Lung (tissue), 11 donors: ENCODE measurements at regions not wholly inside any gene's neighbourhood (a gene's known extent, or its start where the extent isn't known, plus 50 kb on each side); places are given as distances from the start of the nearest gene placed in this dataset.

ENCODE experiments used
- ATAC-seq: fragments of 200-7000 bp; cut with Tn5 transposase; one replicate; pipeline ENCODE4 v1.9.1; 2020; ENCODE audit warnings: moderate number of reproducible peaks; ENCODE audit not compliant: insufficient read depth, low FRiP score
- DNase-seq, 3 donors: peaks; one replicate each; pipeline ENCODE4 v3.0.0-alpha.2; 2013 to 2017
- H3K27ac ChIP-seq, 2 donors: one replicate each; pipeline ENCODE4 v1.5.1; 2013; ENCODE audit warnings: mild to moderate bottlenecking in 2 of 2, moderate library complexity in 2 of 2, control low read depth in 1 of 2, inconsistent platforms in 1 of 2, low read depth in 1 of 2, low read length in 1 of 2
- H3K27me3 ChIP-seq, 3 donors: one replicate each; pipeline ENCODE4 v1.5.1; 2013; ENCODE audit warnings: low read length in 2 of 3; ENCODE audit not compliant: control insufficient read depth in 3 of 3, insufficient read depth in 3 of 3
- H3K36me3 ChIP-seq, 4 donors: one replicate each; pipeline ENCODE4 v1.5.1; 2013; ENCODE audit warnings: low read length in 4 of 4, mild to moderate bottlenecking in 1 of 4, moderate library complexity in 1 of 4; ENCODE audit not compliant: control insufficient read depth in 4 of 4, insufficient read depth in 4 of 4
- H3K4me1 ChIP-seq, 5 donors: one replicate each; pipeline ENCODE4 v1.5.1; 2013; ENCODE audit warnings: low read length in 5 of 5, mild to moderate bottlenecking in 2 of 5, moderate library complexity in 1 of 5; ENCODE audit not compliant: control insufficient read depth in 5 of 5, insufficient read depth in 5 of 5
- H3K4me3 ChIP-seq: one replicate; pipeline ENCODE4 v1.5.1; 2013; ENCODE audit warnings: mild to moderate bottlenecking, control low read depth, moderate library complexity
- H3K9ac ChIP-seq, 2 donors: one replicate each; pipeline ENCODE4 v1.5.1; 2013; ENCODE audit warnings: low read length in 2 of 2, control low read depth in 1 of 2; ENCODE audit not compliant: insufficient read depth in 1 of 2
- H3K9me3 ChIP-seq, 4 donors: one replicate each; pipeline ENCODE4 v1.5.1; 2013; ENCODE audit warnings: low read length in 3 of 4, mild to moderate bottlenecking in 1 of 4, moderate library complexity in 1 of 4; ENCODE audit not compliant: control insufficient read depth in 4 of 4, insufficient read depth in 3 of 4
- CTCF ChIP-seq: IDR thresholded peaks from 2 replicates; pipeline ENCODE4 v1.5.1; 2012; ENCODE audit warnings: mild to moderate bottlenecking; ENCODE audit errors: control extremely low read depth, extremely low read depth
- WGBS, 2 donors: extraction: QIAGEN DNeasy Blood & Tissue Kit; methylation state at CpG; one replicate each; pipeline ENCODE4 v1.1.7; 2013; 5-methylcytosine and 5-hydroxymethylcytosine counted together
- donor health status: control.
- donor health status: control.
- donor health status: Bipolar disorder and iron deficiency.
- donor health status: healthy.
- donor health status: DM: yes; HTN: yes; CAD: no.

GRCh38 chr15:70301396-70301795 is 203.7 kb upstream of the TLE3 start:
- Histone ChIP-seq H3K4me1 (peaks cover 0 to 7% (median 0%) of the 10 kb centered on the region in 5 donors), H3K27ac (no peak overlapping the region), H3K36me3 (no peaks in the 10 kb centered on the region), H3K4me3 (no peak overlapping the region), H3K9me3 (no peaks in the 10 kb centered on the region), H3K9ac (no peak overlapping the region), H3K27me3 (peaks cover 0 to 3% (median 0%) of the 10 kb centered on the region in 3 donors)
- DNase-seq (no peak), ATAC-seq (no peak)
- 84 to 91% methylated on average over 5 of the region's 5 CpGs for WGBS, 2 donors
- no peak for TF ChIP-seq CTCF

GRCh38 chr15:70299931-70300869 is 202.5 kb upstream of the TLE3 start:
- Histone ChIP-seq H3K27ac (no peak overlapping the region), H3K9ac (no peak overlapping the region), H3K27me3 (peaks cover 0 to 3% (median 0%) of the 10 kb centered on the region in 3 donors), H3K9me3 (no peaks in the 10 kb centered on the region), H3K4me1 (peaks cover 0 to 7% (median 0%) of the 10 kb centered on the region in 5 donors), H3K36me3 (no peaks in the 10 kb centered on the region), H3K4me3 (no peak overlapping the region)
- no peak for TF ChIP-seq CTCF
- ATAC-seq = peak; percentile 76
- WGBS, 2 donors = 70 to 88% methylated on average over 13 of the region's 13 CpGs
- no peak for DNase-seq

- H3K9ac ChIP-seq = no peak overlapping the region
- TF ChIP-seq CTCF = no peak
- DNase-seq (no peak), ATAC-seq (no peak)
- H3K9me3 ChIP-seq = no peaks in the 10 kb centered on the region
- 92 to 94% methylated on average over 6 of the region's 6 CpGs for WGBS, 2 donors
- no peaks in the 10 kb centered on the region for H3K36me3 ChIP-seq
- H3K27ac ChIP-seq = no peak overlapping the region
- peaks cover 0 to 3% (median 0%) of the 10 kb centered on the region in 3 donors for H3K27me3 ChIP-seq
- H3K4me1 ChIP-seq = peaks cover 0 to 7% (median 0%) of the 10 kb centered on the region in 5 donors
- no peak overlapping the region for H3K4me3 ChIP-seq
Observed at GRCh38 chr15:70297465-70298058, 199.8 kb upstream of the TLE3 start.
